ENCODE measurements at regions not wholly inside any gene's neighbourhood (a gene's known extent, or its start where the extent isn't known, plus 50 kb on each side); places are given as distances from the start of the nearest gene placed in this dataset.

DNA sequence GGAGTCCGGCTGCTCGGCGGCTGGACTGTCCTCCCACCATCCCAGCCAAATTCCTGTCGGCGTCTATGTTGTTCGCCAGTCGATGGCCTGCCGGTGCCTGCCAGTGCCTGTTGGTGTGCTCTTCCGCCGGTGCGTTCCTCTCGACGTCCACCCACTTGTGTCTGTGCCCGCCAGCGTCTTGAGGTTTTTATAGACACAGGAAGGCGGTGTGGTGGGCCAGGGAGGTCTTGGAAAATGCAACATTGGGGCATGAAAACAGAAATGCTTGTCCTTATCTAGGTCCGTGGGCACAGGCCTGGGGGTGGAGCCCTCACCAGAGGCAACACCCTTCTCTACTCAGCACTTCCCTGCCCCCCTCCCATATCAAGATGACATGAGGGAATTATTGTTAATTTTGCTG is 167.8 kb downstream of the IRF8 start:
- Histone ChIP-seq H3K36me3 (no peaks in the 10 kb centered on the region), H3K9me3 (no peaks in the 10 kb centered on the region), H3K27ac (no peak overlapping the region), H3K4me3 (ENCODE audit: low read depth in 1 of 2, low read length in 1 of 2) (no peak overlapping the region), H3K27me3 (peaks cover 24% of the 10 kb centered on the region), H3K4me1 (ENCODE audit: control insufficient read depth in 1 of 2, insufficient read depth in 1 of 2, low read depth in 1 of 2, low read length in 1 of 2) (no peaks in the 10 kb centered on the region)
- TF ChIP-seq, protein P1, sequence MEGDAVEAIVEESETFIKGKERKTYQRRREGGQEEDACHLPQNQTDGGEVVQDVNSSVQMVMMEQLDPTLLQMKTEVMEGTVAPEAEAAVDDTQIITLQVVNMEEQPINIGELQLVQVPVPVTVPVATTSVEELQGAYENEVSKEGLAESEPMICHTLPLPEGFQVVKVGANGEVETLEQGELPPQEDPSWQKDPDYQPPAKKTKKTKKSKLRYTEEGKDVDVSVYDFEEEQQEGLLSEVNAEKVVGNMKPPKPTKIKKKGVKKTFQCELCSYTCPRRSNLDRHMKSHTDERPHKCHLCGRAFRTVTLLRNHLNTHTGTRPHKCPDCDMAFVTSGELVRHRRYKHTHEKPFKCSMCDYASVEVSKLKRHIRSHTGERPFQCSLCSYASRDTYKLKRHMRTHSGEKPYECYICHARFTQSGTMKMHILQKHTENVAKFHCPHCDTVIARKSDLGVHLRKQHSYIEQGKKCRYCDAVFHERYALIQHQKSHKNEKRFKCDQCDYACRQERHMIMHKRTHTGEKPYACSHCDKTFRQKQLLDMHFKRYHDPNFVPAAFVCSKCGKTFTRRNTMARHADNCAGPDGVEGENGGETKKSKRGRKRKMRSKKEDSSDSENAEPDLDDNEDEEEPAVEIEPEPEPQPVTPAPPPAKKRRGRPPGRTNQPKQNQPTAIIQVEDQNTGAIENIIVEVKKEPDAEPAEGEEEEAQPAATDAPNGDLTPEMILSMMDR (IDR thresholded peaks at IDR 0.05), result no peak

GRCh38 chr16:86067516-86067915 is 168.6 kb downstream of the IRF8 start:
- no peaks in the 10 kb centered on the region for H3K9me3 ChIP-seq
- TF ChIP-seq, protein P1 (IDR thresholded peaks at IDR 0.05), result no peak
- H3K27me3 ChIP-seq, result peaks cover 24% of the 10 kb centered on the region
- H3K36me3 ChIP-seq, result no peaks in the 10 kb centered on the region
- no peak overlapping the region for H3K4me3 ChIP-seq (ENCODE audit: low read depth in 1 of 2, low read length in 1 of 2)
- H3K27ac ChIP-seq, result no peak overlapping the region
- no peaks in the 10 kb centered on the region for H3K4me1 ChIP-seq (ENCODE audit: control insufficient read depth in 1 of 2, insufficient read depth in 1 of 2, low read depth in 1 of 2, low read length in 1 of 2)

GRCh38 chr16:86067936-86068335 is 169.0 kb downstream of the IRF8 start:
- no peaks in the 10 kb centered on the region for H3K4me1 ChIP-seq (ENCODE audit: control insufficient read depth in 1 of 2, insufficient read depth in 1 of 2, low read depth in 1 of 2, low read length in 1 of 2)
- no peaks in the 10 kb centered on the region for H3K36me3 ChIP-seq
- H3K4me3 ChIP-seq (ENCODE audit: low read depth in 1 of 2, low read length in 1 of 2), result no peak overlapping the region
- TF ChIP-seq, protein P1 (IDR thresholded peaks at IDR 0.05), result no peak
- peaks cover 24% of the 10 kb centered on the region for H3K27me3 ChIP-seq
- no peak overlapping the region for H3K27ac ChIP-seq
- no peaks in the 10 kb centered on the region for H3K9me3 ChIP-seq

DNA sequence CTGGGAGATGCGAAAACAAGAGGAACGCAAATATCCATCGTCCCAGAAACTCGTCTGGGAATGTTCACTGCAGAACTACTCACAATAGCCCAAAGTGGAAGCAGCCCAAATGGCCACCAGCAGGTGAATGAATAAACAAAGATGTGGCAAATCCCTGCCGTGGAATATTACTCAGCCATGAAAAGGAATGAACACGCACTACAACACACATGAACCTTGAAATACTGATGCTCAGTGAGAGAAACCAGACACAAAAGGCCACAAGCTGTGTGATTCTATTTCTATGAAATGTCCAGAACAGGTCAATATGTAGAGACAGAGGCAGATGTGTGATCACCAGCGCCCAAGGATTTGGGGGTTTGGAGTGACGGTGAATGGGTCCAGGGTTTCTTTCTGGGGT is 169.8 kb downstream of the IRF8 start:
- Histone ChIP-seq H3K4me1 (ENCODE audit: control insufficient read depth in 1 of 2, insufficient read depth in 1 of 2, low read depth in 1 of 2, low read length in 1 of 2) (no peaks in the 10 kb centered on the region), H3K27ac (no peak overlapping the region), H3K36me3 (no peaks in the 10 kb centered on the region), H3K27me3 (peaks cover 24% of the 10 kb centered on the region), H3K9me3 (no peaks in the 10 kb centered on the region), H3K4me3 (ENCODE audit: low read depth in 1 of 2, low read length in 1 of 2) (no peak overlapping the region)
- TF ChIP-seq, protein P1 (IDR thresholded peaks at IDR 0.05), result no peak

DNA sequence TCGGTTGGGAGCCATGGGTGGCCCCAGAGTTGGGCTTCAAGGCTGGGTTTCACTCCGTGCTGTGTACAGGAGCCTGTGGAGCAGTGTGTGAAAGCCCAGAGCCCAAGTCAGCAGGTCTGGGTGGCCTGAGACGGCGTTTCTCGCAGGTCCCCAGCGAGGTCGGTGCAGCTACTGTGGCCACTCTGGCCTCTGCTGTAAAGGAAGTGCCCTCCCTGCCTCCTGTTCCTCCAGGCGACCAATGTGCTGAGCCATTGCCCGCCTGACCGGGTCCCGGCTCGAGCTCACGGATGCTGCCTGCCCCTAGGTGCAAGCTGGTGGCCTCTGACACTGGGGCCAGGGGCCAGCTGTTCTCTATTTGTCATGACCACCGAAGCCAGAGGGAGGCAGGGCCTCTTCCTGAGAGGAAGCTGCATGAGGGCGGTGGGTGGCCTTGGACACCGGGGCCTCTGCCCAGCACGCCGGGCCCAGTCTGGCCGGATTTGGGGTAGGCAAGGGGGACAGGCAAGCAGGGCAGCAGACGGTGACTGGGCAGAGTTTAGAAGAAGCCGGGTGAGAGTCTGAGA is 170.9 kb downstream of the IRF8 start:
- TF ChIP-seq, protein P1 (IDR thresholded peaks at IDR 0.05), result no peak
- Histone ChIP-seq H3K36me3 (no peaks in the 10 kb centered on the region), H3K27me3 (peaks cover 28% of the 10 kb centered on the region), H3K9me3 (no peaks in the 10 kb centered on the region), H3K27ac (no peak overlapping the region), H3K4me1 (ENCODE audit: control insufficient read depth in 1 of 2, insufficient read depth in 1 of 2, low read depth in 1 of 2, low read length in 1 of 2) (no peaks in the 10 kb centered on the region), H3K4me3 (ENCODE audit: low read depth in 1 of 2, low read length in 1 of 2) (no peak overlapping the region)

DNA sequence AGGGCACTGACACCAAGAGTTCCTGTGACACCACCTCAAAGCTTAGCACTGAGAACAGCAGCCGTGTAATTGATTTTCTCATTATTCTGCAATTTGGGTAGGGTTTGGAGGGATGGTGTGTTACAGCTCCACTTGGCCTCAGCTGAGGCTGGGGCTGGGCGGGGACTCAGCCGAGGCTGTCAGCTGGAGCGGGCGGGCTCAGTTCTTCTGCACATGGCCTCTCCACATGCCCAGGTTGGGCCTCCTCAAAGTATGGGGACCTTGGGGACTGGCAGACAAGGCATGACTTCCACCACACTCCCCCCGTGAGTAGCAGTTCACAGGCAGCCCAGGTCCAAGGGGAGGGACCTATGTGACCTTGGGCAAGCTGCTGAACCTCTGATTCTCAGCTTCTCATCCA is 171.5 kb downstream of the IRF8 start:
- TF ChIP-seq, protein P1 (IDR thresholded peaks at IDR 0.05), result no peak
- H3K36me3 ChIP-seq, result no peaks in the 10 kb centered on the region
- H3K27me3 ChIP-seq, result peaks cover 32% of the 10 kb centered on the region
- H3K9me3 ChIP-seq, result no peaks in the 10 kb centered on the region
- no peak overlapping the region for H3K4me3 ChIP-seq (ENCODE audit: low read depth in 1 of 2, low read length in 1 of 2)
- H3K27ac ChIP-seq, result no peak overlapping the region
- no peaks in the 10 kb centered on the region for H3K4me1 ChIP-seq (ENCODE audit: control insufficient read depth in 1 of 2, insufficient read depth in 1 of 2, low read depth in 1 of 2, low read length in 1 of 2)

Data from neutrophil (primary cell).